HG02852 (cell line): ENCODE measurements at regions not wholly inside any gene's neighbourhood (a gene's known extent, or its start where the extent isn't known, plus 50 kb on each side); places are given as distances from the start of the nearest gene placed in this dataset.
"Not testable (repeated sequence)": the region's sequence is repeated elsewhere in the genome, so short reads cannot be mapped to it uniquely, and the experiment has no call there.

Experiments used
- ATAC-seq: cut with Tn5 transposase; IDR thresholded peaks from one replicate; pipeline ENCODE4 v1.9.1; 2021; ENCODE audit warnings: mild to moderate bottlenecking, moderate library complexity; ENCODE audit not compliant: unreplicated experiment

GRCh38 chr11:16605894-16606783, 132.3 kb upstream of the C11orf58 start:
- ATAC-seq: peak; percentile 93

GRCh38 chr11:16605389-16605893, 133.0 kb upstream of the C11orf58 start:
- no peak for ATAC-seq

GRCh38 chr11:16604794-16605388, 133.6 kb upstream of the C11orf58 start:
- no peak for ATAC-seq

GRCh38 chr11:16603890-16604793, 134.3 kb upstream of the C11orf58 start:
- ATAC-seq: no peak

GRCh38 chr11:16603245-16603644, 135.2 kb upstream of the C11orf58 start:
- ATAC-seq: no peak

- no peak for ATAC-seq
Observed at GRCh38 chr11:16598906-16599305, 139.5 kb upstream of the C11orf58 start.

GRCh38 chr11:16598032-16598431, 140.4 kb upstream of the C11orf58 start:
- no peak for ATAC-seq

- no peak for ATAC-seq
Observed at GRCh38 chr11:16596231-16596630, 142.2 kb upstream of the C11orf58 start.

- no peak for ATAC-seq
Observed at GRCh38 chr11:16591157-16591556, 147.3 kb upstream of the C11orf58 start.

GRCh38 chr11:16587670-16588069, 150.8 kb upstream of the C11orf58 start:
- ATAC-seq: no peak

- no peak for ATAC-seq
Observed at GRCh38 chr11:16584569-16584968, 153.9 kb upstream of the C11orf58 start.

- not testable (repeated sequence) for ATAC-seq
Observed at GRCh38 chr11:16581078-16581477, 157.4 kb upstream of the C11orf58 start.

GRCh38 chr11:16577490-16577889, 161.0 kb upstream of the C11orf58 start:
- ATAC-seq: no peak

GRCh38 chr11:16574889-16575288, 163.6 kb upstream of the C11orf58 start:
- not testable (repeated sequence) for ATAC-seq

GRCh38 chr11:16572945-16573344, 165.5 kb upstream of the C11orf58 start:
- no peak for ATAC-seq

- ATAC-seq: no peak
Observed at GRCh38 chr11:16561150-16561549, 177.3 kb upstream of the C11orf58 start.

GRCh38 chr11:16558494-16558893, 180.0 kb upstream of the C11orf58 start:
- ATAC-seq: no peak

- no peak for ATAC-seq
Observed at GRCh38 chr11:16555956-16556355, 182.5 kb upstream of the C11orf58 start.

- no peak for ATAC-seq
Observed at GRCh38 chr11:16554361-16554760, 184.1 kb upstream of the C11orf58 start.

GRCh38 chr11:16547879-16548278, 190.6 kb upstream of the C11orf58 start:
- no peak for ATAC-seq

GRCh38 chr11:16543642-16544041, 187.3 kb upstream of the SOX6 start:
- ATAC-seq: no peak
